Hepatocyte (in vitro differentiated cells): ENCODE measurements at regions not wholly inside any gene's neighbourhood (a gene's known extent, or its start where the extent isn't known, plus 50 kb on each side); places are given as distances from the start of the nearest gene placed in this dataset.

Experiments used
- EZH2 ChIP-seq: fragments of 200-600 bp; sonication (generic); IDR thresholded peaks from 2 replicates; pipeline ENCODE4 v1.6.1; 2016; ENCODE audit warnings: antibody characterized with exemption, mild to moderate bottlenecking, borderline replicate concordance
- TF ChIP-seq, protein P1 (sequence below): fragments of 200-600 bp; sonication (generic); IDR thresholded peaks from 2 replicates; pipeline ENCODE4 v1.5.1; 2016; ENCODE audit warnings: antibody characterized with exemption, mild to moderate bottlenecking; ENCODE audit not compliant: poor library complexity

DNA sequence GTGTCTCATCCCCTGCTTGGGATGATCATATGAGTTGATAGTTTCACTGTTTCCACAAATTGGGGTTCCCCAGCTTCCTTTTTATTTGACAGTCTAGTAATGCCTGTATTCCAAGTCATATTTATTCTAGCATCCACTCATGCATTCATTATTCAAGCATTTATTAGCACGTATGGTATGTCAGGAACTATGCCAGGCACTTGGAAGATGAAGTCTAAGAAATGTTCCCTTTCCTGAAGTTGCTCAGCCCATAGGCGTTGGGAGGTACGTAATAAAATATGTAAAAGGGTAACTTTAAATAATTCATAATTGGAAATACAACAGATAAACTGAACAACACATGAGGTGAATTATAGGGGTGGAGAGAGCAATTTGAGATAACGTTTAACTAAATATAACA is 338.0 kb upstream of the MAF start:
- TF ChIP-seq, protein P1, sequence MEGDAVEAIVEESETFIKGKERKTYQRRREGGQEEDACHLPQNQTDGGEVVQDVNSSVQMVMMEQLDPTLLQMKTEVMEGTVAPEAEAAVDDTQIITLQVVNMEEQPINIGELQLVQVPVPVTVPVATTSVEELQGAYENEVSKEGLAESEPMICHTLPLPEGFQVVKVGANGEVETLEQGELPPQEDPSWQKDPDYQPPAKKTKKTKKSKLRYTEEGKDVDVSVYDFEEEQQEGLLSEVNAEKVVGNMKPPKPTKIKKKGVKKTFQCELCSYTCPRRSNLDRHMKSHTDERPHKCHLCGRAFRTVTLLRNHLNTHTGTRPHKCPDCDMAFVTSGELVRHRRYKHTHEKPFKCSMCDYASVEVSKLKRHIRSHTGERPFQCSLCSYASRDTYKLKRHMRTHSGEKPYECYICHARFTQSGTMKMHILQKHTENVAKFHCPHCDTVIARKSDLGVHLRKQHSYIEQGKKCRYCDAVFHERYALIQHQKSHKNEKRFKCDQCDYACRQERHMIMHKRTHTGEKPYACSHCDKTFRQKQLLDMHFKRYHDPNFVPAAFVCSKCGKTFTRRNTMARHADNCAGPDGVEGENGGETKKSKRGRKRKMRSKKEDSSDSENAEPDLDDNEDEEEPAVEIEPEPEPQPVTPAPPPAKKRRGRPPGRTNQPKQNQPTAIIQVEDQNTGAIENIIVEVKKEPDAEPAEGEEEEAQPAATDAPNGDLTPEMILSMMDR: no peak
- TF ChIP-seq EZH2: no peak
